Kidney epithelial cell (primary cell): ENCODE measurements at regions not wholly inside any gene's neighbourhood (a gene's known extent, or its start where the extent isn't known, plus 50 kb on each side); places are given as distances from the start of the nearest gene placed in this dataset.

Experiments
- DNase-seq: peaks from one replicate; pipeline ENCODE4 v3.0.0-alpha.2; 2010; ENCODE audit warnings: low read depth
- H3K27me3 ChIP-seq: 2 replicates; pipeline ENCODE4 v1.6.0; 2011; ENCODE audit warnings: low read length; ENCODE audit not compliant: control insufficient read depth, insufficient read depth
- H3K36me3 ChIP-seq: 2 replicates; pipeline ENCODE4 v1.5.1; 2011; ENCODE audit warnings: low read length; ENCODE audit not compliant: control insufficient read depth, insufficient read depth
- H3K4me3 ChIP-seq: 2 replicates; pipeline ENCODE4 v1.5.1; 2011; ENCODE audit warnings: low read depth, mild to moderate bottlenecking, control low read depth, low read length
- CTCF ChIP-seq: IDR thresholded peaks from 2 replicates; pipeline ENCODE4 v1.5.1; 2011; ENCODE audit warnings: mild to moderate bottlenecking, moderate library complexity, low read length, control low read depth, inconsistent platforms; ENCODE audit not compliant: insufficient read depth, poor library complexity, severe bottlenecking

GRCh38 chr5:68479524-68479923 is 264.0 kb downstream of the PIK3R1 start:
- no peak overlapping the region for H3K4me3 ChIP-seq
- no peaks in the 10 kb centered on the region for H3K36me3 ChIP-seq
- no peak for TF ChIP-seq CTCF
- H3K27me3 ChIP-seq = no peaks in the 10 kb centered on the region
- no peak for DNase-seq

DNA sequence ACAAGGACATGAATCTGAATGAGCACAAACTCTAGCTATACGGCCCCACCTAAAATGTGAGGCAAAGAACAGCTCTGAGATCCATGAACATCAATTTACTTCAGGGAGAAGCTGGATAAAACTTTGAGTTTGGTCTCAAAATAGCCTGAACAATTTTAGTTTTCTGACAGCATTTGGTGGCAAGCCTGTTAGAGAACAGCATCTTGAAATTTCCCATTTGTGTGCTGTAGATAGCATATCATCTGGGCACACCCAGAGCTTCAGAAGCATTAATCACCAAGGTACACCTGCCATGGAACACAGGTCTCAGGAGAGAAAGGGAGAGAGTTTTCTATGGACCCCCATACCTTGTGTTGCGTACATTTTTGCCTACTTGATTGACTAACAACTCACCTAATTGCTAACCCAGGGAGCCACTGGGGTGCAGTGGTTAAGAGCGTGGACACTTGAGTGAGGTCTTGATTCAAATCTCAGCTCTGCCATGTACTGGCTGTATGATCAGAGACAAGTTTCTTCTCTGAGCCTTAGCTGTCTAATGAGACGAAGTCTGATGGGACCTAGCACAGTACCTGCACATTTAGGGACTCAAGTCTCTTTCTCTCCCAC is 264.9 kb downstream of the PIK3R1 start:
- H3K27me3 ChIP-seq = no peaks in the 10 kb centered on the region
- H3K36me3 ChIP-seq = no peaks in the 10 kb centered on the region
- H3K4me3 ChIP-seq = no peak overlapping the region
- no peak for TF ChIP-seq CTCF
- DNase-seq = no peak

GRCh38 chr5:68482199-68482598 is 266.6 kb downstream of the PIK3R1 start:
- no peak for DNase-seq
- Histone ChIP-seq H3K4me3 (no peak overlapping the region), H3K36me3 (no peaks in the 10 kb centered on the region), H3K27me3 (no peaks in the 10 kb centered on the region)
- no peak for TF ChIP-seq CTCF

GRCh38 chr5:68484307-68485068 is 268.9 kb downstream of the PIK3R1 start:
- no peak for DNase-seq
- Histone ChIP-seq H3K36me3 (no peaks in the 10 kb centered on the region), H3K4me3 (no peak overlapping the region), H3K27me3 (no peaks in the 10 kb centered on the region)
- TF ChIP-seq CTCF = no peak

DNA sequence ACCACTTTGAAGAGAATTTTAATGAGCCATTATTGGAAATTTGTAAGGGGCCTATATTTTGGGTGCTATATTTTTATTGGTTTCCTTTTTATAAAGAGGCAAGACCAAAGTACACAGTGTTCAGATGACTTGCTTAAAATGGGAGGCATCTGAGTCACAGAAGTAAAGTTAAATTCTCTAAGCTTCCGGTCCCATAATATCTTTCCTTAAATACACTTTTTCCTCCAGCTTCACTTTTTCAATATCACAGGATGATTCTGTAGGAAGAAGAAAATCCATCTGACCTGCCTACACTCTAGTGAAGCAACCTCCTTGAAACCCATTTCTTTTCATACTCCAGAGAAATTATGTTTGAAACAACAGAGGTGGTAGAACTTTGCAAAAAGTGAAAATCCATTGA is 274.0 kb downstream of the PIK3R1 start:
- H3K36me3 ChIP-seq = no peaks in the 10 kb centered on the region
- no peak for TF ChIP-seq CTCF
- DNase-seq = no peak
- no peaks in the 10 kb centered on the region for H3K27me3 ChIP-seq
- no peak overlapping the region for H3K4me3 ChIP-seq

DNA sequence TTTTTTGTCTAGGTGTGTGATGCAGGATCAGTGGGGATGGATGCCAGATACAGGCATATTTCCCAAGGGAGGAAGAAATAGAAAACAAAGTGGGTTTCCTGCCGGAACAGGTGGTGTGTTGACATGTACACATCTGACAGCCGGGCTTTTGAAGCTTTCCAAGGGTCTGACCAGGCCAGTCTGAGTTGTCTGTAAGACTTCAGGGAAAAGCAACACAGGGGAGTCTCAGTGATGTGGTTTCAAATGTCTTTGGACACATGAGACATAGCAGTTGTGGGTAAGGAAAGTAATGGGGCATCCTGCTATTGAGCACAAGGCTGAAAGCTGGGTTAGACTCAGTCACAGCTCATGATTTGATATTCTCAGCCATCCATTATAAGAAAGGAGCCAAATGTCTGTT is 274.9 kb downstream of the PIK3R1 start:
- DNase-seq = no peak
- Histone ChIP-seq H3K36me3 (no peaks in the 10 kb centered on the region), H3K4me3 (no peak overlapping the region), H3K27me3 (no peaks in the 10 kb centered on the region)
- no peak for TF ChIP-seq CTCF
